HepG2 (cell line): ENCODE measurements at regions not wholly inside any gene's neighbourhood (a gene's known extent, or its start where the extent isn't known, plus 50 kb on each side); places are given as distances from the start of the nearest gene placed in this dataset.

Experiments
- AGO2 ChIP-seq: fragments of 200-400 bp; formaldehyde crosslinking; optimal IDR thresholded peaks from 2 replicates; pipeline ENCODE3; 2017; ENCODE audit warnings: mild to moderate bottlenecking, low read depth, low read length, moderate library complexity
- ATF7 ChIP-seq, 2 experiments: fragments of 450-650 bp in 1 of 2; sonication (generic) in 1 of 2; formaldehyde crosslinking in 1 of 2; IDR thresholded peaks; 2 replicates each; pipeline versions ENCODE4 v1.4.0 to v1.6.1; 2016 to 2020; ENCODE audit warnings: antibody characterized with exemption in 1 of 2, mild to moderate bottlenecking in 1 of 2, missing genetic modification reagents in 1 of 2
- CAMTA2 ChIP-seq: sonication (generic); formaldehyde crosslinking; IDR thresholded peaks from 2 replicates; pipeline ENCODE4 v1.4.0; 2020; ENCODE audit warnings: mild to moderate bottlenecking, missing genetic modification reagents, borderline replicate concordance
- FOXC1 ChIP-seq: sonication (generic); formaldehyde crosslinking; IDR thresholded peaks from 2 replicates; pipeline ENCODE4 v1.8.0; 2022; ENCODE audit warnings: mild to moderate bottlenecking, missing genetic modification reagents, borderline replicate concordance
- GATA4 ChIP-seq: sonication (generic); IDR thresholded peaks from 2 replicates; pipeline ENCODE4 v1.6.1; 2016; ENCODE audit warnings: antibody characterized with exemption, low read depth, borderline replicate concordance
- GMEB1 ChIP-seq: sonication (generic); formaldehyde crosslinking; IDR thresholded peaks from 2 replicates; pipeline ENCODE4 v1.5.1; 2020; ENCODE audit warnings: missing genetic modification reagents, mild to moderate bottlenecking, borderline replicate concordance
- HIVEP1 ChIP-seq: sonication (generic); formaldehyde crosslinking; IDR thresholded peaks from 2 replicates; pipeline ENCODE4 v1.4.0; 2020; ENCODE audit warnings: mild to moderate bottlenecking, missing genetic modification reagents
- MAFF ChIP-seq: IDR thresholded peaks from 2 replicates; pipeline ENCODE4 v1.6.1; 2011; ENCODE audit warnings: low read depth, low read length, improper control_type of control experiment
- PAXIP1 ChIP-seq: sonication (generic); formaldehyde crosslinking; conservative IDR thresholded peaks from 2 replicates; pipeline ENCODE4 v1.4.0; 2020; ENCODE audit warnings: mild to moderate bottlenecking, missing genetic modification reagents, moderate library complexity
- PPARG ChIP-seq: conservative IDR thresholded peaks from 2 replicates; pipeline ENCODE4 v1.6.1; 2016; ENCODE audit warnings: missing biosample characterization, missing genetic modification reagents
- RBFOX2 ChIP-seq: fragments of 200-400 bp; formaldehyde crosslinking; IDR thresholded peaks from 2 replicates; pipeline ENCODE4 v1.6.1; 2017; ENCODE audit warnings: low read depth, mild to moderate bottlenecking, low read length
- SKIL ChIP-seq: sonication (generic); formaldehyde crosslinking; IDR thresholded peaks from 2 replicates; pipeline ENCODE4 v1.8.0; 2022; ENCODE audit warnings: missing genetic modification reagents, mild to moderate bottlenecking, moderate library complexity, borderline replicate concordance
- SOX13 ChIP-seq, 3 experiments: fragments of 450-650 bp in 1 of 3; sonication (generic) in 1 of 3; formaldehyde crosslinking in 1 of 3; IDR thresholded peaks in 2 of 3; conservative IDR thresholded peaks in 1 of 3; 2 replicates each; pipeline versions ENCODE4 v1.5.0 to v1.6.1; 2016 to 2020; ENCODE audit warnings: antibody characterized with exemption in 1 of 3, mild to moderate bottlenecking in 1 of 3, missing compliant biosample characterization in 1 of 3, missing genetic modification reagents in 1 of 3, moderate library complexity in 1 of 3
- TERF1 ChIP-seq: sonication (generic); formaldehyde crosslinking; IDR thresholded peaks from 2 replicates; pipeline ENCODE4 v1.8.0; 2022; ENCODE audit warnings: mild to moderate bottlenecking, missing genetic modification reagents, moderate library complexity
- ZNF562 ChIP-seq: sonication (generic); formaldehyde crosslinking; IDR thresholded peaks from 2 replicates; pipeline ENCODE4 v1.8.0; 2022; ENCODE audit warnings: missing genetic modification reagents, borderline replicate concordance
- ZNF605 ChIP-seq: sonication (generic); formaldehyde crosslinking; IDR thresholded peaks from 2 replicates; pipeline ENCODE4 v1.8.0; 2022; ENCODE audit warnings: mild to moderate bottlenecking, missing genetic modification reagents
- ZNF660 ChIP-seq: sonication (generic); formaldehyde crosslinking; IDR thresholded peaks from 2 replicates; pipeline ENCODE4 v1.5.1; 2020; ENCODE audit warnings: mild to moderate bottlenecking, low read depth, missing genetic modification reagents, borderline replicate concordance
- ZNF678 ChIP-seq: sonication (generic); formaldehyde crosslinking; IDR thresholded peaks from 2 replicates; pipeline ENCODE4 v1.4.0; 2020; ENCODE audit warnings: mild to moderate bottlenecking, missing genetic modification reagents

- TF ChIP-seq FOXC1 (CRISPR knock-in tag) = no peak
- 0 out of 2 replicates have a peak, but pooled peaks have one; percentile 42 for TF ChIP-seq PAXIP1
- no peak for TF ChIP-seq AGO2
- no peak for TF ChIP-seq GATA4
- no peak for TF ChIP-seq ZNF660 (CRISPR knock-in tag)
- no peak for TF ChIP-seq ZNF562
- no peak for TF ChIP-seq ZNF605 (CRISPR knock-in tag)
- no peak for TF ChIP-seq TERF1 (CRISPR knock-in tag)
- no peak for TF ChIP-seq HIVEP1
- TF ChIP-seq MAFF = no peak
- no peak for TF ChIP-seq ZNF678
- TF ChIP-seq ATF7 (IDR thresholded peaks at IDR 0.05) = no peak
- no peak for TF ChIP-seq ATF7 (CRISPR knock-in tag; IDR thresholded peaks at IDR 0.05)
- no peak for TF ChIP-seq SOX13 (IDR thresholded peaks at IDR 0.05)
- peak in 1 of 2 experiments; percentile 12; a peak in 1 of 4 replicates for TF ChIP-seq SOX13 (CRISPR knock-in tag; conservative IDR thresholded peaks at IDR 0.05 in 1 of 2, IDR thresholded peaks at IDR 0.05 in 1 of 2)
- no peak; the same call in 1 of the 2 replicates for TF ChIP-seq PPARG (CRISPR knock-in tag)
- TF ChIP-seq CAMTA2 (CRISPR knock-in tag) = no peak
- no peak for TF ChIP-seq GMEB1 (CRISPR knock-in tag)
- TF ChIP-seq RBFOX2 = no peak
- TF ChIP-seq SKIL (CRISPR knock-in tag) = peak; percentile 60; the same call in 1 of the 2 replicates
Observed at GRCh38 chr6:139679516-139680179, 305.2 kb upstream of the CITED2 start (continued).
